NT2/D1 (cell line): ENCODE measurements at regions not wholly inside any gene's neighbourhood (a gene's known extent, or its start where the extent isn't known, plus 50 kb on each side); places are given as distances from the start of the nearest gene placed in this dataset.

ENCODE experiments used
- SUZ12 ChIP-seq: IDR thresholded peaks from 2 replicates; pipeline ENCODE4 v1.6.1; 2011; ENCODE audit not compliant: insufficient read length, insufficient read depth; ENCODE audit errors: extremely low read depth
- YY1 ChIP-seq: IDR thresholded peaks from 2 replicates; pipeline ENCODE4 v1.6.1; 2011; ENCODE audit not compliant: insufficient read length, insufficient read depth
- ZNF274 ChIP-seq: IDR thresholded peaks from 2 replicates; pipeline ENCODE4 v1.6.1; 2011; ENCODE audit warnings: mild to moderate bottlenecking, low read depth, low read length

DNA sequence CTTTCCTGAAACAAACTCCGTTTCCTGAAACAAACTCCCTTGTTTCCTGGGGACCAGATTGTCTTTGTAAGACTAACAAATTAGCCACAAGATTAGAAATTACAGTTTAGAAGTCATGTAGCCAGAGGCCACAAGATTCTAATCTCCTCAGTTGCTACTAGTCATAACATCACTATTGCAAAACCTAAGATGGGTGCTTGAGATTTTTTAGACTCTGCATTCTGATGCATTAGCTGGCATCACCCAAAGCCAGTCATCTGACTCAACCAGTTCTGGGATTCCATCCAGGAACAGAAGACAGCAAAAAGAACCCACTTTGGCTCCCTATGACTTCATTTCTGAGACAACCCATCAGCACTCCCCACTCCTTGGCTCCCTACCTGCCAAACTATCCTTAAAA is 367.9 kb upstream of the MBL2 start:
- TF ChIP-seq YY1 = no peak
- TF ChIP-seq ZNF274 = no peak
- TF ChIP-seq SUZ12 = no peak
